ENCODE measurements at regions not wholly inside any gene's neighbourhood (a gene's known extent, or its start where the extent isn't known, plus 50 kb on each side); places are given as distances from the start of the nearest gene placed in this dataset.

DNA sequence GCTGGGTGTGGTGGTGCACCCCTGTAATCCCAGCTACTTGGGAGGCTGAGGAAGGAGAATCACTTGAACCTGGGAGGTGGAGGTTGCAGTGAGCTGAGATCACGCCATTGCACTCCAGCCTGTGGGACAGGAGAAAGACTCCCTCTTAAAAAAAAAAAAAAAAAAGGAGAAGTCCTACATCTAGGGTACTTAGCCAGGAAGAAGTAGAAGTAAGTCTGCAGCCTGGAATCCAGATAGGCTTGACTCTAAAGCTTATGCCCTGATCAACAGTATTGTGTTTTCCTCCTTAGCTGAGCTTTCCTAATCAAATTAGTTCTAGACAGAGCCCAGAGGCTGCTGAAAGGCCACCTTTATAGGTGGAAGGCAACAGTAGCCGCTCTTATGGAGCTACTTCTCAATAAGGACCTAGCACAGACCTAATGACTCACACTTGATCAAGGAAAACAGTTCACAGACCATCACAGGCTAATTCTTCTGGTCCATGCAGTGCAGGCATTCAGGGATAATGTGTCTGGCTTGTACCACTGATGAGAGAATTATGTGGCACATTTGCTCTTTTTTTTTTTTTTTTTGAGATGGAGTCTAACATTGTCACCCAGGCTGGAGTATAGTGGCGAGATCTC is 105.5 kb upstream of the KLF4 start:
- TF ChIP-seq, protein P1, sequence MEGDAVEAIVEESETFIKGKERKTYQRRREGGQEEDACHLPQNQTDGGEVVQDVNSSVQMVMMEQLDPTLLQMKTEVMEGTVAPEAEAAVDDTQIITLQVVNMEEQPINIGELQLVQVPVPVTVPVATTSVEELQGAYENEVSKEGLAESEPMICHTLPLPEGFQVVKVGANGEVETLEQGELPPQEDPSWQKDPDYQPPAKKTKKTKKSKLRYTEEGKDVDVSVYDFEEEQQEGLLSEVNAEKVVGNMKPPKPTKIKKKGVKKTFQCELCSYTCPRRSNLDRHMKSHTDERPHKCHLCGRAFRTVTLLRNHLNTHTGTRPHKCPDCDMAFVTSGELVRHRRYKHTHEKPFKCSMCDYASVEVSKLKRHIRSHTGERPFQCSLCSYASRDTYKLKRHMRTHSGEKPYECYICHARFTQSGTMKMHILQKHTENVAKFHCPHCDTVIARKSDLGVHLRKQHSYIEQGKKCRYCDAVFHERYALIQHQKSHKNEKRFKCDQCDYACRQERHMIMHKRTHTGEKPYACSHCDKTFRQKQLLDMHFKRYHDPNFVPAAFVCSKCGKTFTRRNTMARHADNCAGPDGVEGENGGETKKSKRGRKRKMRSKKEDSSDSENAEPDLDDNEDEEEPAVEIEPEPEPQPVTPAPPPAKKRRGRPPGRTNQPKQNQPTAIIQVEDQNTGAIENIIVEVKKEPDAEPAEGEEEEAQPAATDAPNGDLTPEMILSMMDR (conservative IDR thresholded peaks at IDR 0.05; ENCODE audit: low read depth, low read length) = no peak
- no peak for TF ChIP-seq RFX5 (IDR thresholded peaks at IDR 0.05; ENCODE audit: low read depth, low read length)
- TF ChIP-seq, protein P2, sequence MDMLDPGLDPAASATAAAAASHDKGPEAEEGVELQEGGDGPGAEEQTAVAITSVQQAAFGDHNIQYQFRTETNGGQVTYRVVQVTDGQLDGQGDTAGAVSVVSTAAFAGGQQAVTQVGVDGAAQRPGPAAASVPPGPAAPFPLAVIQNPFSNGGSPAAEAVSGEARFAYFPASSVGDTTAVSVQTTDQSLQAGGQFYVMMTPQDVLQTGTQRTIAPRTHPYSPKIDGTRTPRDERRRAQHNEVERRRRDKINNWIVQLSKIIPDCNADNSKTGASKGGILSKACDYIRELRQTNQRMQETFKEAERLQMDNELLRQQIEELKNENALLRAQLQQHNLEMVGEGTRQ (IDR thresholded peaks at IDR 0.05; ENCODE audit: low read depth, low read length) = no peak
- no peak for TF ChIP-seq POLR2A (IDR thresholded peaks at IDR 0.05; ENCODE audit: low read depth, low read length)
- TF ChIP-seq, protein P3, sequence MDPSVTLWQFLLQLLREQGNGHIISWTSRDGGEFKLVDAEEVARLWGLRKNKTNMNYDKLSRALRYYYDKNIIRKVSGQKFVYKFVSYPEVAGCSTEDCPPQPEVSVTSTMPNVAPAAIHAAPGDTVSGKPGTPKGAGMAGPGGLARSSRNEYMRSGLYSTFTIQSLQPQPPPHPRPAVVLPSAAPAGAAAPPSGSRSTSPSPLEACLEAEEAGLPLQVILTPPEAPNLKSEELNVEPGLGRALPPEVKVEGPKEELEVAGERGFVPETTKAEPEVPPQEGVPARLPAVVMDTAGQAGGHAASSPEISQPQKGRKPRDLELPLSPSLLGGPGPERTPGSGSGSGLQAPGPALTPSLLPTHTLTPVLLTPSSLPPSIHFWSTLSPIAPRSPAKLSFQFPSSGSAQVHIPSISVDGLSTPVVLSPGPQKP (IDR thresholded peaks at IDR 0.05; ENCODE audit: borderline replicate concordance, low read depth, low read length) = no peak
- TF ChIP-seq CEBPB (IDR thresholded peaks at IDR 0.05; ENCODE audit: low read depth, low read length) = no peak
- no peak for TF ChIP-seq RAD21 (IDR thresholded peaks at IDR 0.05; ENCODE audit: low read length)
- TF ChIP-seq NFE2L2 (IDR thresholded peaks at IDR 0.05; ENCODE audit: low read depth, low read length) = no peak
- TF ChIP-seq MAFK (IDR thresholded peaks at IDR 0.05; ENCODE audit: low read depth, low read length) = no peak
- no peak for TF ChIP-seq MAZ (IDR thresholded peaks at IDR 0.05; ENCODE audit: borderline replicate concordance, low read depth, low read length)
- no peak for TF ChIP-seq SMC3 (IDR thresholded peaks at IDR 0.05; ENCODE audit: low read depth, low read length)
- TF ChIP-seq MXI1 (IDR thresholded peaks at IDR 0.05; ENCODE audit: borderline replicate concordance, low read depth, low read length) = no peak
- TF ChIP-seq BHLHE40 (IDR thresholded peaks at IDR 0.05; ENCODE audit: low read depth, low read length) = no peak
- TF ChIP-seq CHD1 (IDR thresholded peaks at IDR 0.05; ENCODE audit: low read depth, low read length) = no peak
